DOHH2 (cell line): ENCODE measurements at regions not wholly inside any gene's neighbourhood (a gene's known extent, or its start where the extent isn't known, plus 50 kb on each side); places are given as distances from the start of the nearest gene placed in this dataset.

ENCODE experiments used
- H3F3A ChIP-seq: fragments of 200-600 bp; sonication (generic), shearing (Covaris generic); 2 replicates; pipeline ENCODE4 v1.6.0; 2016; ENCODE audit warnings: antibody characterized with exemption, mild to moderate bottlenecking; ENCODE audit not compliant: control insufficient read depth, insufficient read depth
- H3K27ac ChIP-seq: fragments of 200-600 bp; sonication (generic); 2 replicates; pipeline ENCODE4 v1.5.1; 2014; ENCODE audit warnings: low read depth, mild to moderate bottlenecking, low read length, moderate library complexity
- H3K27me3 ChIP-seq: fragments of 200-600 bp; sonication (generic); 2 replicates; pipeline ENCODE4 v1.6.1; 2014; ENCODE audit warnings: mild to moderate bottlenecking, low read length, mixed read lengths; ENCODE audit not compliant: control insufficient read depth
- H3K36me3 ChIP-seq: fragments of 200-600 bp; sonication (generic); 2 replicates; pipeline ENCODE4 v1.6.1; 2014; ENCODE audit warnings: mild to moderate bottlenecking, low read length, moderate library complexity, mixed read lengths; ENCODE audit not compliant: control insufficient read depth
- H3K4me1 ChIP-seq: fragments of 200-600 bp; sonication (generic); 2 replicates; pipeline ENCODE4 v1.6.1; 2014; ENCODE audit warnings: mild to moderate bottlenecking, low read length, mixed read lengths; ENCODE audit not compliant: control insufficient read depth
- H3K4me2 ChIP-seq: fragments of 200-600 bp; sonication (generic); 2 replicates; pipeline ENCODE4 v1.6.0; 2014; ENCODE audit warnings: mild to moderate bottlenecking, low read length, moderate library complexity
- H3K4me3 ChIP-seq: fragments of 200-600 bp; sonication (generic); 2 replicates; pipeline ENCODE4 v1.5.1; 2014; ENCODE audit warnings: mild to moderate bottlenecking, low read length, mixed read lengths
- H3K79me2 ChIP-seq: fragments of 200-600 bp; sonication (generic); 2 replicates; pipeline ENCODE4 v1.6.1; 2014; ENCODE audit warnings: mild to moderate bottlenecking, low read length, mixed read lengths; ENCODE audit not compliant: control insufficient read depth
- H3K9me2 ChIP-seq: fragments of 200-600 bp; sonication (generic); replicated peaks from 2 replicates; pipeline ENCODE4 v1.6.1; 2014; ENCODE audit warnings: mild to moderate bottlenecking, low read length, mixed read lengths; ENCODE audit not compliant: control insufficient read depth
- H3K9me3 ChIP-seq: fragments of 200-600 bp; sonication (generic); 2 replicates; pipeline ENCODE4 v1.6.1; 2014; ENCODE audit warnings: antibody characterized with exemption, low read length, mixed read lengths; ENCODE audit not compliant: control insufficient read depth, insufficient read depth
- H4K20me1 ChIP-seq: fragments of 200-600 bp; sonication (generic); 2 replicates; pipeline ENCODE4 v1.6.0; 2014; ENCODE audit warnings: low read depth, mild to moderate bottlenecking, antibody characterized with exemption, low read length, moderate library complexity; ENCODE audit not compliant: control insufficient read depth, insufficient read depth
- EZH2phosphoT487 ChIP-seq: fragments of 200-600 bp; sonication (generic); IDR thresholded peaks from 2 replicates; pipeline ENCODE4 v1.6.1; 2017; ENCODE audit warnings: borderline replicate concordance, mild to moderate bottlenecking, antibody characterized with exemption, low read length, moderate library complexity, mixed read lengths
- TF ChIP-seq, protein P1 (sequence below): fragments of 200-600 bp; sonication (generic); IDR thresholded peaks from one replicate; pipeline ENCODE4 v1.5.1; 2014; ENCODE audit warnings: antibody characterized with exemption, mild to moderate bottlenecking, low read depth, low read length; ENCODE audit not compliant: poor library complexity, severe bottlenecking

- no peak for TF ChIP-seq EZH2phosphoT487
- TF ChIP-seq, protein P1, sequence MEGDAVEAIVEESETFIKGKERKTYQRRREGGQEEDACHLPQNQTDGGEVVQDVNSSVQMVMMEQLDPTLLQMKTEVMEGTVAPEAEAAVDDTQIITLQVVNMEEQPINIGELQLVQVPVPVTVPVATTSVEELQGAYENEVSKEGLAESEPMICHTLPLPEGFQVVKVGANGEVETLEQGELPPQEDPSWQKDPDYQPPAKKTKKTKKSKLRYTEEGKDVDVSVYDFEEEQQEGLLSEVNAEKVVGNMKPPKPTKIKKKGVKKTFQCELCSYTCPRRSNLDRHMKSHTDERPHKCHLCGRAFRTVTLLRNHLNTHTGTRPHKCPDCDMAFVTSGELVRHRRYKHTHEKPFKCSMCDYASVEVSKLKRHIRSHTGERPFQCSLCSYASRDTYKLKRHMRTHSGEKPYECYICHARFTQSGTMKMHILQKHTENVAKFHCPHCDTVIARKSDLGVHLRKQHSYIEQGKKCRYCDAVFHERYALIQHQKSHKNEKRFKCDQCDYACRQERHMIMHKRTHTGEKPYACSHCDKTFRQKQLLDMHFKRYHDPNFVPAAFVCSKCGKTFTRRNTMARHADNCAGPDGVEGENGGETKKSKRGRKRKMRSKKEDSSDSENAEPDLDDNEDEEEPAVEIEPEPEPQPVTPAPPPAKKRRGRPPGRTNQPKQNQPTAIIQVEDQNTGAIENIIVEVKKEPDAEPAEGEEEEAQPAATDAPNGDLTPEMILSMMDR: no peak
- Histone ChIP-seq H3K27ac (no peak overlapping the region), H3K27me3 (peaks cover 39% of the 10 kb centered on the region), H3K9me3 (no peaks in the 10 kb centered on the region), H3K79me2 (no peaks in the 10 kb centered on the region), H3K9me2 (no peaks in the 10 kb centered on the region), H3F3A (no peaks in the 10 kb centered on the region), H3K4me3 (no peak overlapping the region), H3K4me2 (no peak overlapping the region), H4K20me1 (no peaks in the 10 kb centered on the region), H3K36me3 (no peaks in the 10 kb centered on the region), H3K4me1 (peaks cover 9% of the 10 kb centered on the region)
Observed at GRCh38 chr5:159406571-159406970, 76.3 kb upstream of the IL12B start.

GRCh38 chr5:159409801-159410200 is 79.5 kb upstream of the IL12B start:
- Histone ChIP-seq H3K27ac (no peak overlapping the region), H3K4me3 (no peak overlapping the region), H4K20me1 (no peaks in the 10 kb centered on the region), H3K4me1 (peaks cover 9% of the 10 kb centered on the region), H3K4me2 (no peak overlapping the region), H3K27me3 (peaks cover 36% of the 10 kb centered on the region), H3K9me2 (no peaks in the 10 kb centered on the region), H3K79me2 (no peaks in the 10 kb centered on the region), H3K36me3 (no peaks in the 10 kb centered on the region), H3K9me3 (no peaks in the 10 kb centered on the region), H3F3A (no peaks in the 10 kb centered on the region)
- TF ChIP-seq, protein P1: no peak
- TF ChIP-seq EZH2phosphoT487: no peak

GRCh38 chr5:159410480-159410879 is 80.2 kb upstream of the IL12B start:
- Histone ChIP-seq H3K27ac (no peak overlapping the region), H3K4me2 (no peak overlapping the region), H3K27me3 (peaks cover 29% of the 10 kb centered on the region), H3K4me1 (peaks cover 6% of the 10 kb centered on the region), H3K4me3 (no peak overlapping the region), H3K9me2 (no peaks in the 10 kb centered on the region), H3K36me3 (no peaks in the 10 kb centered on the region), H4K20me1 (no peaks in the 10 kb centered on the region), H3F3A (no peaks in the 10 kb centered on the region), H3K9me3 (no peaks in the 10 kb centered on the region), H3K79me2 (no peaks in the 10 kb centered on the region)
- TF ChIP-seq, protein P1: no peak
- no peak for TF ChIP-seq EZH2phosphoT487
